SJCRH30 (cell line): ENCODE measurements at regions not wholly inside any gene's neighbourhood (a gene's known extent, or its start where the extent isn't known, plus 50 kb on each side); places are given as distances from the start of the nearest gene placed in this dataset.

Experiments
- DNase-seq, 2 experiments: peaks; one replicate each; pipeline ENCODE4 v3.0.0-alpha.2; 2015 to 2020
- H3K27ac ChIP-seq: fragments of 250-450 bp; sonication (Bioruptor Pico); 2 replicates; pipeline ENCODE4 v1.5.1; 2020; ENCODE audit warnings: mild to moderate bottlenecking, moderate library complexity
- H3K27me3 ChIP-seq: fragments of 250-450 bp; sonication (Bioruptor Pico); 2 replicates; pipeline ENCODE4 v1.5.1; 2020; ENCODE audit warnings: mild to moderate bottlenecking, moderate library complexity
- H3K36me3 ChIP-seq: fragments of 250-450 bp; sonication (Bioruptor Pico); 2 replicates; pipeline ENCODE4 v1.5.1; 2020; ENCODE audit warnings: mild to moderate bottlenecking, moderate library complexity
- H3K4me1 ChIP-seq: fragments of 250-450 bp; sonication (Bioruptor Pico); 2 replicates; pipeline ENCODE4 v1.5.1; 2020; ENCODE audit warnings: mild to moderate bottlenecking, moderate library complexity
- H3K4me3 ChIP-seq: fragments of 250-450 bp; sonication (Bioruptor Pico); 2 replicates; pipeline ENCODE4 v1.5.1; 2020; ENCODE audit warnings: mild to moderate bottlenecking, moderate library complexity
- H3K9me3 ChIP-seq: fragments of 250-450 bp; sonication (Bioruptor Pico); replicated peaks from 2 replicates; pipeline ENCODE4 v1.5.1; 2020; ENCODE audit warnings: mild to moderate bottlenecking, moderate library complexity

DNA sequence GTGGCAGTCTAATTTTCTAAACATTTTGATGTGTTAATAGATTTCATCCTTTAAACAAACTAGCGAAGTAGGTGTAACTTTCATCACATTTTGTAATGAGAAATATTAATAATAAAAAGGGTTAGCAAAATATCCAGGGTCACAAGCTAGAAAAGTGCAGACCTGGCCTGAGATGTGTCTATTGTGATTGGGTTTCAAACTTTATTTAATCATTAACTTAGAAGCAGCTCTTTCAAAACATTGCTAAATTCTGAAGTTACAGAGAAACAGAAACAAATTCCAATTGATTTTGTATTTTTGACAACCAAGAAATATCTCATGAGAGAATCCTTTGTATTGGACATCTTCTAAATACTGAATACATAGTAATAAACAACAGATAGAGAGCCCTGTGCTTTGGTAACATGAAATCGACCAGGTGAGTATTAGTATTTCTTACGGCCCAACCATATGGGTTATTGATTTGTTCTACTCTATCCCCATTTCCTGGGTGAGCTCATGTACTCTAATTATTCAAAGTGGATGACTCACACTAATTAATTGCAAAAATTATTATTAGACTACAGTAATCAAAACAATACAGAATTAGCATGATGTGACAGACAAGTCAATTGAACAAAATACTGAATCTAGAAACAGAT, 1093.8 kb upstream of the AGA start:
- Histone ChIP-seq H3K27me3 (no peaks in the 10 kb centered on the region), H3K9me3 (no peaks in the 10 kb centered on the region), H3K4me1 (no peaks in the 10 kb centered on the region), H3K36me3 (no peaks in the 10 kb centered on the region), H3K27ac (no peak overlapping the region), H3K4me3 (no peak overlapping the region)
- DNase-seq, result no peak

DNA sequence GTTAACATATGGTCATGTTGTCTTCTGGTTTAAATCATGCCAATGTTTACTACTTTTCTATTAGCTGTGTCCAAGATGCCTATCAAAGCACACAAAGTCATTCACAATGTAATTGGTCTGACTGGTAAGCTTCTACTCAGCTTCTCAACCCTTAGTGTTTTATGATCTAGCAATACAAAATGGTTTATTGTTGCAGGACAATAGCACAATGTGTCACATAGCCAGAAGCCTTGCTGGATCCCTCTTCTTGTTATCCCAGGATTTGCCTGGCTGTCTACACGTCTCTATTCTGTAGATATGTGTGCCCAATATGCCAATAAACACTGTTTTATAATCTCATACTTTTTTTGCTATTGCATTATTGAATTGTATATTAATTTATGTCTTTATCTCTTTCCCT, 1111.0 kb upstream of the AGA start:
- H3K9me3 ChIP-seq, result no peaks in the 10 kb centered on the region
- no peaks in the 10 kb centered on the region for H3K36me3 ChIP-seq
- no peaks in the 10 kb centered on the region for H3K4me1 ChIP-seq
- H3K27me3 ChIP-seq, result no peaks in the 10 kb centered on the region
- DNase-seq, result no peak
- H3K27ac ChIP-seq, result no peak overlapping the region
- H3K4me3 ChIP-seq, result no peak overlapping the region

DNA sequence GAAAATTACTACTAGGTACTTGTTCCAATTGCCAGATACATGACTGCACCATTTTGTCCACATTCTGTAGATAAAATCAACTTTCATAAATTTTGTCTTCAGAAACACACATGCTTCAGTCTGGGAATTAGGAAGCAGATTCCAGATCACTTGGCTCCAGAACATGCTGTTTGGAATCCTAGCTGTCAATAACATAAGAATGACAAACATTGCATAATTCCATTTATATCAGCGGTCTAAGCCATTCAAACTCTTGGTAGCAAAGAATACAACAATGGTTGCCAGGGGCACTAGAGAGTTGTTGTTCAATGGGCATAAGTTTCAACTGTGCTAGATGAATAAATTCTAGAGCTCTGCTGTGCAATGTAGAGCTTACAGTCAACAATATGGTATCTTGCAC, 1112.1 kb upstream of the AGA start:
- no peaks in the 10 kb centered on the region for H3K36me3 ChIP-seq
- no peaks in the 10 kb centered on the region for H3K9me3 ChIP-seq
- no peak overlapping the region for H3K27ac ChIP-seq
- H3K4me3 ChIP-seq, result no peak overlapping the region
- DNase-seq, result no peak
- H3K27me3 ChIP-seq, result no peaks in the 10 kb centered on the region
- no peaks in the 10 kb centered on the region for H3K4me1 ChIP-seq

DNA sequence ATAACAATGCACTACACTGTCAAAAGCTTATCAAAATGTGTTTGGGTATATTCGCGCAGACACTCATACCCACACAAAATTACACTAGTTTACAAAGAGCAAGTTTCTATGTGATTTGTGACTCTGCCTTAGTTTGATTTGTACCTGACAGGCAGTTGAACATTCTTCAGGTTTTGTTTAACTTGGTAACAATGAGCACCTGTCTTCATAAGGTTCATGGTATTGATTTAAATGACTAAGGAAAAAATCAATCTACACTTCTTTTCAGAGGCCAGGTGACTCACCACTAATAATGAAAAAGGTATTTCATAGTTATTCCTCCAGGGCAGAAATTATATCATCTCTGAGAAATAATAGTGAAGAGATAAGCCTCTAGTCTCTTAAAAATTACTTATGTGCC, 1114.6 kb upstream of the AGA start:
- H3K4me3 ChIP-seq, result no peak overlapping the region
- no peak overlapping the region for H3K27ac ChIP-seq
- DNase-seq, result no peak
- no peaks in the 10 kb centered on the region for H3K4me1 ChIP-seq
- no peaks in the 10 kb centered on the region for H3K9me3 ChIP-seq
- no peaks in the 10 kb centered on the region for H3K27me3 ChIP-seq
- no peaks in the 10 kb centered on the region for H3K36me3 ChIP-seq

DNA sequence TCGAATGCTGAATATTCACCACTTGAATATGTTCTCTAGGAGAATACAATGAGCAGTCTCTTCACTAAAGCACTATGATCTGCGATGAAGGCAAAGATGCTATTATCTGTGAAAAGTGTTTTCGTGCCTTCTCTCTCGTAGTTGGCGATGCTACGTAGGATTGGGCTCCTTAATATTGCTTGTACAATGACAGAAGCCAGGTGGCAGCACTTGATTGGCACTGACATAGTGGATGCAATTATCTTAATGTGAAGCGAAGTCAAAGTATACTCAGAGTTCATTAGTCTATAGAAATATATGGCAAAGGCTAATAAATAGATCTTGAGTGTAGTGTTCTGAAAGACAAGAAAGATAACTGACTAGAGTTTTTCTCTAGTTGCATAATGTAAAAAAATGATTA, 1135.7 kb upstream of the AGA start:
- no peaks in the 10 kb centered on the region for H3K9me3 ChIP-seq
- no peaks in the 10 kb centered on the region for H3K4me1 ChIP-seq
- no peaks in the 10 kb centered on the region for H3K36me3 ChIP-seq
- peak in 1 of 2 experiments; percentile 2 for DNase-seq
- no peaks in the 10 kb centered on the region for H3K27me3 ChIP-seq
- H3K4me3 ChIP-seq, result no peak overlapping the region
- H3K27ac ChIP-seq, result no peak overlapping the region

DNA sequence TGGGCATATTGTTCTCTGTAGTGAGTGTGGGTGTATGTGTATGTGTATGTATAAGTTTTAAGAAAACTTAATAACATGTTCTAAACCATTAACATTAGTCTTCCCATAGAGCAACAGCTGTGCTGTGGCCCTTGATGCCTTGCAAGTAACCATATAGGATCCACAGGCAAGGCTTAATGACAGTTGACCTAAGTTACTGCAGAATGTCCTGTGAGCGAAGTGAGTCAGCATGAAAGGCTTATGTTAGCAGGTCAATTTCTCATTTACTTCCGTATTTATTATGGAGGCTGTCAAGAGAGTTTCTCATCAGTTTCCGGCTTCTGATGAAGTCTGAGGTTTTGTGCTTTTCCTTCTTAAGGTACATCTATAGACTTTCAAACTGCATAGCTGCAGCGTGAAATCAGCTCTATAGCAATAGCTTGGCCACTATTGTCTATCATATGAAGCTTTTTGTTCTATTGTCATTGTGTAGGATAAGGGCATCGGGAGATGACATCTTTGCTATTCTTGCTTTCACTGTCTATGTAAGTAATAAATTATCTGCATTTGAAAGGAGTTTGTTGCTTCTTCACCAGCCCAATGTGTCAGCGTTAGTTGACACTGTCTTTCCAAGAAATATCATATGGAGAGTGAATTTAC, 1153.4 kb upstream of the AGA start:
- DNase-seq, result no peak
- Histone ChIP-seq H3K27ac (no peak overlapping the region), H3K27me3 (no peaks in the 10 kb centered on the region), H3K4me1 (no peaks in the 10 kb centered on the region), H3K4me3 (no peak overlapping the region), H3K9me3 (no peaks in the 10 kb centered on the region), H3K36me3 (no peaks in the 10 kb centered on the region)

DNA sequence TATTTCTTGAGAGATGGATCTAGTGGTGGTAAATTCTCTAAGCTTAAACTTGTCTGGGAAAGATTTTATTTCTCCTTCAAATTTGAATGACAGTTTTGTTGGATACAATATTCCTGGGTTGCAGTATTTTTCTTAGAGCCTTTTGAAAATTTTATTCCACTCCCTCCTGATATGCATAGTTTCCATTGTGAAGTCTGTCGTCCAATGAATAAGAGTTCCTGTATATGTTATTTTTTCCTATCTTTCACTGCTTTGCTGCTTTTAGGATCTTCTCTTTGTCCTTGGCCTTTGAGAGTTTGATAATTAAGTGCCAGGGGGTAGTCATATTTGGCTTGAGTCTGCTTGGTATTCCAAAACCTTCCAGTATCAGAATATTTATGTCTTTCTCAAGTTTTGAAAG, 1156.4 kb upstream of the AGA start:
- Histone ChIP-seq H3K36me3 (no peaks in the 10 kb centered on the region), H3K4me3 (no peak overlapping the region), H3K9me3 (no peaks in the 10 kb centered on the region), H3K27me3 (no peaks in the 10 kb centered on the region), H3K27ac (no peak overlapping the region), H3K4me1 (no peaks in the 10 kb centered on the region)
- no peak for DNase-seq

DNA sequence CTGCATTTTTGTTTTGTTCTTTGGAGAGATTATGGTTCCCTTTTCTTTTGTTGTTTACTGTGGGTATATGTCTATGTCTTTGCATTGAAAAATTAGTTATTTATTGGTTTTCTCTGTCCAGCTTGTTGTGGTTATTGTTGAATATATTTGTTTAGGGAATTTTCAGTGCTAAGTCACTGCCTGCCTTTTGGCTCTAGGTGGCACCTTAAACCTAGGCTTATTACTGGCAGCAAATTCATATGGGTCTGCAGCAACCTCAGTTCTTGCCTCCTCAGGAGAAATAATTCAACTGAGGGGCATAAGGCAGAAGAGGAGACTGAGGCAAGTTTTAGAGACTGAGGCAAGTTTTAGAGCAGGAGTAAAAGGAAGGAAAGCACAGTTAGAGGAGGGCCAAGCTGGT, 1157.3 kb upstream of the AGA start:
- no peak overlapping the region for H3K27ac ChIP-seq
- H3K27me3 ChIP-seq, result no peaks in the 10 kb centered on the region
- no peaks in the 10 kb centered on the region for H3K4me1 ChIP-seq
- no peaks in the 10 kb centered on the region for H3K36me3 ChIP-seq
- no peak for DNase-seq
- no peak overlapping the region for H3K4me3 ChIP-seq
- H3K9me3 ChIP-seq, result no peaks in the 10 kb centered on the region

DNA sequence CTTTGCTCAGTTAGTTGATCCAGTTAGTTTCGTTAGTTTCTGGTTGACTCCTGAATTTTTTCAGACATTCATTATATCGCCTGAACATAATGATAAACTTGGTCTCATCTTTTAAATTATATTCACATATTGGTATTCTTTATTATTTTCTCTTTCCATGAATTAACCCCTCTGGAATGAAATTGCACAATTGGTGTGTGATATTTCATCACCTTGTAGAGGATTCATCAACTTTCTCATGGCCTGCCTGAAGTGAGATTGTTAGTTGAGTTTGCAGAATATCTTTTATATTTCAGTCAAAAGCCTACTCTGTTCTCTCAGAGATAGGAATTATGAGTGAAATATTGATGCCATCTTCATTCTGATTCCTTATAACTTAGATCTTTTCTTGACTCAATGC, 1160.6 kb upstream of the AGA start:
- Histone ChIP-seq H3K36me3 (no peaks in the 10 kb centered on the region), H3K27me3 (no peaks in the 10 kb centered on the region), H3K4me3 (no peak overlapping the region)

DNA sequence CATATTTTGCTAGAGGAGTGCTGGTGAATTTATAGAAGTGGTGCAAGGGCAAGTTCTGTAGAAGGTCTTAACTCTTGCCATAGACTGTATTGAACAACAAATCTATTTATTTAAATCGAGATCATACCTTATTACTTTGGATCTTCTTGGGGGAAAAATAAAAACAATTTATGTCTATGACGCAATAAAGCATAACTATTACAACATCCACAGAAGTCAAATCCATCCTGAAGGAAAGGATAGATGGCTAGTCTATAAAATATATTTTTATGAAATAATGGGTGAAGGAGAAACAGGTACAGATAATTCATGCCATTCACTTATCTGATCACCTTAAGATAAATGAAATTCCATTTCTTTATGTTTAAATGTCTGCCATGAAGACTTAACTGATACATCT, 1168.8 kb upstream of the AGA start:
- no peaks in the 10 kb centered on the region for H3K4me1 ChIP-seq
- H3K4me3 ChIP-seq, result no peak overlapping the region
- no peak for DNase-seq

More for the DNA sequence above, 1160.6 kb upstream of the AGA start:
- no peak for DNase-seq
- no peak overlapping the region for H3K27ac ChIP-seq
- H3K4me1 ChIP-seq, result no peaks in the 10 kb centered on the region
- no peaks in the 10 kb centered on the region for H3K9me3 ChIP-seq

DNA sequence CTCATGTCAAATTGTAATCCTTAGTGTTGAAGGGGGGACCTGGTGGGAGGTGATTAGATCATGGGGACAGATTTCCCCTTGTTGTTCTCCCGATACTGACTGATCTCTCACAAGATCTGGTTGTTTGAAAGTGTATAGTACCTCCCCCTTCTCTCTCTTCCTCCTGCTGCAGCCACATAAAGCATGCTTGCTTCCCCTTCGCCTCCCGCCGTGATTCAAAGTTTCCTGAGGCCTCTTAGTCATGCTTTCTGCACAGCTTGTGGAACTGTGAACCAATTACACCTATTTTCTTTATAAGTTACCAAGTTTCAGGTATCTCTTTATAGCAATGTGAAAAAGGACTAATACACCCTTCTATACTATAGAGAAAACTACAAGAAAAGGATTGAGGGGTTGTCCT, 1170.5 kb upstream of the AGA start:
- H3K36me3 ChIP-seq, result no peaks in the 10 kb centered on the region
- no peak overlapping the region for H3K4me3 ChIP-seq

More for the DNA sequence above, 1168.8 kb upstream of the AGA start:
- Histone ChIP-seq H3K9me3 (no peaks in the 10 kb centered on the region), H3K27me3 (no peaks in the 10 kb centered on the region), H3K36me3 (no peaks in the 10 kb centered on the region), H3K27ac (no peak overlapping the region)

DNA sequence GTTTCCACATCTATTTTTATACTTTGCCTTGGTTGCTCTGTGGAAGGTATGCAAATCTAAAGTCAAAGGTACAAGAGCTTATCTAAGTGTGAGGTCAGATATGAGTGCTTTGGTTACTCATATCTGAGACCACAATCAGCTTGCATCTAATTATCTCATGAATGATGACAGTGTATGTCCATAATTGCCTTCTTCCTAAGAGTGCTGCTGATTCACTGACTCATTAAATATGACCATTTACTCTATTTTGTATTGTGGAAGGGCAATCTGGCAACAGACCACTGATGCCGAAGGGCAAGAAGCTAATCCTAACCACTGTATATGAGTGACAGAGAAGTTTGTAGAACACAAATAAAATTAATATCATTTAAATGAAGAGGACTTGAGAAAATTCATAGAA, 1190.2 kb upstream of the AGA start:
- no peak for DNase-seq
- Histone ChIP-seq H3K4me3 (no peak overlapping the region), H3K27me3 (no peaks in the 10 kb centered on the region), H3K4me1 (no peaks in the 10 kb centered on the region), H3K36me3 (no peaks in the 10 kb centered on the region), H3K9me3 (no peaks in the 10 kb centered on the region), H3K27ac (no peak overlapping the region)

More for the DNA sequence above, 1170.5 kb upstream of the AGA start:
- no peaks in the 10 kb centered on the region for H3K4me1 ChIP-seq
- no peaks in the 10 kb centered on the region for H3K27me3 ChIP-seq
- no peaks in the 10 kb centered on the region for H3K9me3 ChIP-seq
- no peak for DNase-seq
- no peak overlapping the region for H3K27ac ChIP-seq

DNA sequence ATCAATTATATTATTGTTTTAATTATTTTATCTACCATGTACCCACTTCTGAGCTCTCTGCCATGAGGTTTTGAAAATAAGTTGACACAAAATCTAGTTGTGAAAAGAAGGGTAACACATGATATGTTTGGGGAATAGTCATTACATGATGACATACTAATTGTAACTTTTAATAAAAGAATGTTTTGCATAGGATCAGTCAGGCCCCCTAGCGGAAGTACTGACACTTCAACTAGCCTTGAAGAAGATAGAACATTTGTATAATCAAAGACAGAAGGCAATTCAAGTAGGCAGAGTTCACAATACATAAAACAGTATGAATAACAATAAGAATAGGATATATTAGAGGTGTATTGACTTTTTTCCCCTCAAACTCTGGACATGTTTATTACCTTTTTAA, 1191.0 kb upstream of the AGA start:
- H3K9me3 ChIP-seq, result no peaks in the 10 kb centered on the region
- no peak for DNase-seq
- no peaks in the 10 kb centered on the region for H3K4me1 ChIP-seq
- no peaks in the 10 kb centered on the region for H3K27me3 ChIP-seq
- H3K4me3 ChIP-seq, result no peak overlapping the region
- no peaks in the 10 kb centered on the region for H3K36me3 ChIP-seq
- no peak overlapping the region for H3K27ac ChIP-seq

DNA sequence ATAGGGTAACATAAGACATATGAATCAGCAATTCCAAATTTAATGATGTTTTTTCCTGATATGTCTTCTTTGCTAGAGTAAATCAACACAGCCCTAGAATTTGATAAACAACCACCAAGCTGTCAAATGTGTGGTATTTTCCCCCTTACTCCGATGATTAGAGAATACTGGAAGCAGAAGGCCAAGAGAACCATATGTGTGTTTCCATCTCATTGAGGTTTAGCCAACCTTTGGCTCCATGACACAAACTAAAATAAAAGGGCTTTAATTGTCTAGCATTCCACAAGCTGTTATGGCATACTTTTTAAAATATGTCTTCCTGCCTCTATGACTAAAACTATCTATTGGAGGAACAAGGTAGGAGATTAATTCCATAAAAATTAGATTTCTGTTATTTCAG, 1222.4 kb upstream of the AGA start:
- Histone ChIP-seq H3K27me3 (no peaks in the 10 kb centered on the region), H3K4me3 (no peak overlapping the region), H3K4me1 (no peaks in the 10 kb centered on the region), H3K27ac (no peak overlapping the region), H3K9me3 (no peaks in the 10 kb centered on the region), H3K36me3 (no peaks in the 10 kb centered on the region)
- DNase-seq, result no peak

DNA sequence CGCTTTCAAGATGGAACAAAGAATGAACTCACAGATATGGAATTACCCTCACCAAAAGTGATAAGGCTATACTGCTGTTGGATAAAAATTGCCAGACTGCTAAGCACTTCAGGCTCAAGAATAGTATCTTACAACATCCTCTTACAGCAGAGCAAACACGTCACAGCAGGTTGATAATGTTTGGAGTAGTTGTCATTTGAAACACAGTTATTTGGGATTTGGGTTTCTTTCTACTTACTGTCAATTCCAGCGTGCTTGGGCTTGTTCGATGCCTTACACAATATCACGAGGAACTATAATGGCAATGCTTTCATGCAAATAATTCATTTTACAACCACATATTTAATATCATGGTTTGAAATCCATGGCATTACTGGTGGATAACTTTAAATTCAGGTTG, 1223.7 kb upstream of the AGA start:
- no peaks in the 10 kb centered on the region for H3K4me1 ChIP-seq
- H3K4me3 ChIP-seq, result no peak overlapping the region
- no peak for DNase-seq
- no peak overlapping the region for H3K27ac ChIP-seq
- no peaks in the 10 kb centered on the region for H3K9me3 ChIP-seq
- no peaks in the 10 kb centered on the region for H3K36me3 ChIP-seq
- no peaks in the 10 kb centered on the region for H3K27me3 ChIP-seq

DNA sequence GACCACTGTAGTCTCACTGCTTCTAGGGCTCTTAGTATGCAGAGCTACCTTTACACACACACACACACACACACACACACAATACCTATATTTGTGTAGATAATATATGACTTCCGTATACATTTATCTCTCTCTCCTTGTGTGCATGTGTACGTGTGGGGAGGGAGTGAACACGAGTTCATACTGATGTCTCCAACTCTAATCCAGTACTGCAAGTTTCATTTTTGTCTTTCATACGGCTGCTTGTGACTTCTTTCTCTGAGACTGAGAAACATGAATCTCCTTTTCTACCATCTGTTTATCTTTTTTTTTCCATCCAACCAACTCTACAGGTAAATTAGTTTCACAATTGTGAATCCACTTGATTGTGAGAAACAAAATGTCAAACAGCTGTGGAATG, 1229.5 kb upstream of the AGA start:
- no peak for DNase-seq

More for the DNA sequence above, 1229.5 kb upstream of the AGA start:
- H3K27ac ChIP-seq, result no peak overlapping the region
- H3K9me3 ChIP-seq, result no peaks in the 10 kb centered on the region
- H3K4me1 ChIP-seq, result no peaks in the 10 kb centered on the region
- no peak overlapping the region for H3K4me3 ChIP-seq
- H3K36me3 ChIP-seq, result no peaks in the 10 kb centered on the region
- H3K27me3 ChIP-seq, result no peaks in the 10 kb centered on the region
